MM.1S (cell line): ENCODE measurements at regions not wholly inside any gene's neighbourhood (a gene's known extent, or its start where the extent isn't known, plus 50 kb on each side); places are given as distances from the start of the nearest gene placed in this dataset.

Experiments used
- CTCF ChIP-seq: fragments of 300-600 bp; sonication (generic); IDR thresholded peaks from 2 replicates; pipeline ENCODE4 v1.5.1; 2016; ENCODE audit warnings: antibody characterized with exemption, low read length, mixed read lengths
- EZH2 ChIP-seq: fragments of 300-600 bp; sonication (generic); optimal IDR thresholded peaks from 2 replicates; pipeline ENCODE3; 2017; ENCODE audit warnings: low read depth, mild to moderate bottlenecking, antibody characterized with exemption, low read length, mixed read lengths

- TF ChIP-seq CTCF = no peak
- no peak for TF ChIP-seq EZH2
Observed at GRCh38 chr5:130805036-130805435, 360.0 kb downstream of the HINT1 start.
